HG03066 (cell line): ENCODE measurements at regions not wholly inside any gene's neighbourhood (a gene's known extent, or its start where the extent isn't known, plus 50 kb on each side); places are given as distances from the start of the nearest gene placed in this dataset.

Source experiments
- ATAC-seq: cut with Tn5 transposase; IDR thresholded peaks from one replicate; pipeline ENCODE4 v1.9.1; 2021; ENCODE audit warnings: low read depth; ENCODE audit not compliant: unreplicated experiment

- ATAC-seq = no peak
Measured at GRCh38 chr9:87115785-87116184, 168.5 kb upstream of the GAS1 start.

GRCh38 chr9:87116492-87116891 lies 169.2 kb upstream of the GAS1 start:
- no peak for ATAC-seq

GRCh38 chr9:87118594-87118993 lies 171.3 kb upstream of the GAS1 start:
- no peak for ATAC-seq

GRCh38 chr9:87119328-87119881 lies 172.1 kb upstream of the GAS1 start:
- ATAC-seq = no peak

- no peak for ATAC-seq
Measured at GRCh38 chr9:87120610-87121009, 173.3 kb upstream of the GAS1 start.

GRCh38 chr9:87122947-87123685 lies 175.8 kb upstream of the GAS1 start:
- ATAC-seq = no peak

GRCh38 chr9:87123830-87124229 lies 176.5 kb upstream of the GAS1 start:
- ATAC-seq = no peak

- no peak for ATAC-seq
Measured at GRCh38 chr9:87125819-87126218, 178.5 kb upstream of the GAS1 start.

GRCh38 chr9:87127543-87127942 lies 180.2 kb upstream of the GAS1 start:
- ATAC-seq = no peak

GRCh38 chr9:87127978-87128614 lies 180.8 kb upstream of the GAS1 start:
- ATAC-seq = no peak

GRCh38 chr9:87128844-87129493 lies 181.7 kb upstream of the GAS1 start:
- ATAC-seq = no peak

GRCh38 chr9:87135074-87135473 lies 187.8 kb upstream of the GAS1 start:
- no peak for ATAC-seq

GRCh38 chr9:87137718-87138117 lies 190.4 kb upstream of the GAS1 start:
- no peak for ATAC-seq

GRCh38 chr9:87138128-87139040 lies 191.1 kb upstream of the GAS1 start:
- no peak for ATAC-seq

GRCh38 chr9:87139099-87139730 lies 191.9 kb upstream of the GAS1 start:
- ATAC-seq = no peak

- ATAC-seq = no peak
Measured at GRCh38 chr9:87140142-87140541, 192.8 kb upstream of the GAS1 start.

GRCh38 chr9:87140605-87141109 lies 193.4 kb upstream of the GAS1 start:
- ATAC-seq = no peak

- no peak for ATAC-seq
Measured at GRCh38 chr9:87141124-87141523, 193.8 kb upstream of the GAS1 start.

GRCh38 chr9:87146933-87147332 lies 199.6 kb upstream of the GAS1 start:
- no peak for ATAC-seq

- ATAC-seq = no peak
Measured at GRCh38 chr9:87147839-87148238, 200.5 kb upstream of the GAS1 start.
